Omental fat pad (tissue), 3 donors: ENCODE measurements at regions not wholly inside any gene's neighbourhood (a gene's known extent, or its start where the extent isn't known, plus 50 kb on each side); places are given as distances from the start of the nearest gene placed in this dataset.

ENCODE experiments used
- ATAC-seq: fragments of 150-250 bp; one replicate; pipeline ENCODE4 v1.9.1; 2016; ENCODE audit warnings: mild to moderate bottlenecking, moderate library complexity; ENCODE audit not compliant: low FRiP score
- DNase-seq: peaks from one replicate; pipeline ENCODE4 v3.0.0-alpha.2; 2019; ENCODE audit warnings: low spot score
- TF ChIP-seq, protein P1 (sequence below), 3 donors: fragments of 450-650 bp; IDR thresholded peaks; one replicate each; pipeline ENCODE4 v1.5.1; 2016 to 2017; ENCODE audit warnings: antibody characterized with exemption in 3 of 3, mild to moderate bottlenecking in 3 of 3, moderate library complexity in 2 of 3

GRCh38 chr2:5977477-5977876, 285.3 kb downstream of the SOX11 start:
- DNase-seq (no peak), ATAC-seq (no peak)
- TF ChIP-seq, protein P1, sequence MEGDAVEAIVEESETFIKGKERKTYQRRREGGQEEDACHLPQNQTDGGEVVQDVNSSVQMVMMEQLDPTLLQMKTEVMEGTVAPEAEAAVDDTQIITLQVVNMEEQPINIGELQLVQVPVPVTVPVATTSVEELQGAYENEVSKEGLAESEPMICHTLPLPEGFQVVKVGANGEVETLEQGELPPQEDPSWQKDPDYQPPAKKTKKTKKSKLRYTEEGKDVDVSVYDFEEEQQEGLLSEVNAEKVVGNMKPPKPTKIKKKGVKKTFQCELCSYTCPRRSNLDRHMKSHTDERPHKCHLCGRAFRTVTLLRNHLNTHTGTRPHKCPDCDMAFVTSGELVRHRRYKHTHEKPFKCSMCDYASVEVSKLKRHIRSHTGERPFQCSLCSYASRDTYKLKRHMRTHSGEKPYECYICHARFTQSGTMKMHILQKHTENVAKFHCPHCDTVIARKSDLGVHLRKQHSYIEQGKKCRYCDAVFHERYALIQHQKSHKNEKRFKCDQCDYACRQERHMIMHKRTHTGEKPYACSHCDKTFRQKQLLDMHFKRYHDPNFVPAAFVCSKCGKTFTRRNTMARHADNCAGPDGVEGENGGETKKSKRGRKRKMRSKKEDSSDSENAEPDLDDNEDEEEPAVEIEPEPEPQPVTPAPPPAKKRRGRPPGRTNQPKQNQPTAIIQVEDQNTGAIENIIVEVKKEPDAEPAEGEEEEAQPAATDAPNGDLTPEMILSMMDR (IDR thresholded peaks at IDR 0.05): no peak

DNA sequence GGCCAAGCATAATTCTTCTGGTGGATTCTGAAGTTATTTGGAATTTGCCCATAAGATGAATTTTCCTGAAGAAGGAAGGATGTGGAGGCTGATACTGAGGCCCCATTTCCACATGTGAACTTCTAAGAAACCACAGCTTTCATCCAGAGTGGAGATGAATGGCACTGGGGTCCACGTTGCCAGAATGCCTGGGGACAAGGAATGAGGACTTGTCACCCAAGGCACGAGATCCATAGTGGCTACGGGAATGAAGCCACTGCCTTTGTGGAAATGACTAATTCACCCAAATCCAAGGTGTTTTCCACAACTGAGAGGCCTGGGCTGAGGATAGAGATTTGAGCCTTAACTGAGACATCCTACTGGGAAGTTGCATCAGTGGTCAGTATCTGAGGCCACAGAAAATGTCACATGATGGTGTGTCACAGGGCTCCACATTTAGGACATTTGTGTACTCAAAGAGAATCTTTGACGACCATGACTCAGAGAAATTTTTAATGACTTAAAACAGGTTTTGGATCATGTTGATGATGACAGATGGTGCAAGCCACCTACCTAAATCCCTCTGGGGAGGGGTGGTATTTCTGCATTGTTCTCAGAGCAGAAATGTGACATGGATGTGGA, 286.1 kb downstream of the SOX11 start:
- ATAC-seq (no peak), DNase-seq (no peak)
- TF ChIP-seq, protein P1 (IDR thresholded peaks at IDR 0.05): no peak

DNA sequence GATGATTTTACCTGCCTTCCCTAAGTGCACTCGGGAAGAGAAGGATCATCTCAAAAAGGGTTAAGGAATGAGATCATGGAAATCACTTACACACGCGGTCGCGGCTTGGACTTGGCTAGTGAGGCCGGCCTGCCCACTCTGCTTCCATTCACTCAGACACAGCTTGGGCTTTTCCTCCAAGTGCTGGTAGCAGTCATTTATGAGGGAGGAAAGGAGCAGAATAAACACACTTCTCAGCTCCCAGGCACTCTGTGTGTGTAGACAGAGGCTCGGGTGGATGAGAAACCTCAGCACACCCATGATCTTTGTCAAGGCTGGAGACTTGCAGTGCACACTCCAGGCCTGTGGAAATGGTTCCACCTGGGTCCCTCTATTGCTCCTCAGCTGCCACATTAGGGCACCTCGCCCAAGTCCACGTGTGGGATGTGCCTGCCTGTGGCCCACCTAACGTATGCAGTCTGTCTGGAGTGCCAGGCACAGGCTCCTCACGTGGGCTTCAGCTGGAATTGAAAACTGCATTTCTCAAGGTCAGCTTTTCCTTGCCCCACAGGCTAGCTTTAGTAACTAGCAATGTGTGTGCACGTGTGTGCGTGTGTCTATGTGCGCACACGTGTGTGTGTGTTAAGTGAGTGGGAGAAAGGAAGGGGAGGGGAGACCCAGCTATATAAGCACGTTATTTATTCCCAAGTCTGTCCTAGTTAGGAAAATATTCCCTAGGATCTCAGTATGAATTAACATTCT, 288.4 kb downstream of the SOX11 start:
- ATAC-seq (no peak), DNase-seq (no peak)
- TF ChIP-seq, protein P1 (IDR thresholded peaks at IDR 0.05): no peak

- TF ChIP-seq, protein P1 (IDR thresholded peaks at IDR 0.05): no peak
- ATAC-seq (no peak), DNase-seq (no peak)
Observed at GRCh38 chr2:5982193-5982902, 290.2 kb downstream of the SOX11 start.

DNA sequence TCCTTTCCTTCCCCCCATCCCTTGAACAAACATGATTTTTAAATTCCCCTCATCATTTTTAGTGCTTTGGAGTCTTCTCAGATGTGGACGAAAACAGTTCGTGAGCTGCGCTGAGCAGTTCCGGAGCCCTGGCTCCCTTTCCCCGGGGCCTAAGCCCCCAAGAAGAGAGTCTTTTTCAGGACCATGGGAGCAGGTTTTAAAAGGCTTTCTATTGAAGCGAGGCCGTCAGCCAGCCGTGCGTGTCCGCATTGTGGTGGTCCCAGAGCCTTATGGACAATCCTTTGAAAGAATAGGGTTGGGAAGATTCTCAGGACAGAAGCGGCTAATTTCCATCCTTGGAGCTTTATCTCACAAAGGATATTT, 290.7 kb downstream of the SOX11 start:
- TF ChIP-seq, protein P1 (IDR thresholded peaks at IDR 0.05): no peak
- ATAC-seq: no peak
- DNase-seq: no peak

GRCh38 chr2:5983511-5984272, 291.5 kb downstream of the SOX11 start:
- no peak for DNase-seq
- TF ChIP-seq, protein P1 (IDR thresholded peaks at IDR 0.05): no peak
- no peak for ATAC-seq
